ENCODE measurements at regions not wholly inside any gene's neighbourhood (a gene's known extent, or its start where the extent isn't known, plus 50 kb on each side); places are given as distances from the start of the nearest gene placed in this dataset.

DNA sequence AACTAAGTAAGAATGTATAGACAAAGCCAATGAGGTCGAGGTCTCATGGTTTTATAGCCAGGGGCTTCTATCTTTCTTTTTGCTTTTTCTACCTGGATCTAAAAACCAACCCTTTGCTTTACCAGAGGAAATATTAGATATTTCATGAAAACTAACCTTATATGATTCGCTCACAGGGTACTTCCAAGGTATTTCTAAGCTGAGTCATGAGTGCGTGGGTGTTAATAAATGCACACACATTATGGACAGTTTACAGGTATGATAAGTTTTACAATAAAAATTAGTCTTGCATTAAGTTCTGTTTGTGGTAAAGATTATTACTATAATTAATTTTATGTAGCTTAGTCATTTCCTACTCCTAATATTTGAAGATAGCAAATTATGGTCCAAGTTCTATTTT, 217.2 kb downstream of the CHRM3 start:
- no peak overlapping the region for H3K9ac ChIP-seq (ENCODE audit: control insufficient read depth, extremely low read depth, insufficient read depth, low read length)
- FAIRE-seq (no peak), DNase-seq (ENCODE audit: low read depth, low spot score) (no peak)
- H3K4me2 ChIP-seq (ENCODE audit: control insufficient read depth, extremely low read depth, insufficient read depth, low read depth, low read length), result no peak overlapping the region
- no peaks in the 10 kb centered on the region for H4K20me1 ChIP-seq (ENCODE audit: control insufficient read depth, extremely low read depth, insufficient read depth, low read length)
- no peak overlapping the region for H3K4me3 ChIP-seq (ENCODE audit: control insufficient read depth in 2 of 3, extremely low read depth in 1 of 3, insufficient read depth in 2 of 3, low read depth in 1 of 3, low read length in 3 of 3)
- dilution Hi-C loops (cut with MboI; ENCODE audit: extremely low pct_ligation_motif_present, low sequenced_read_pairs), result no loop called here
- no peak overlapping the region for H3K27ac ChIP-seq (ENCODE audit: control insufficient read depth, insufficient read depth, low read length)
- no peak overlapping the region for H2AFZ ChIP-seq (ENCODE audit: control insufficient read depth, low read length)
- no peaks in the 10 kb centered on the region for H3K9me1 ChIP-seq (ENCODE audit: control insufficient read depth, extremely low read depth, insufficient read depth, low read length)
- no peaks in the 10 kb centered on the region for H3K4me1 ChIP-seq (ENCODE audit: control insufficient read depth, extremely low read depth, insufficient read depth, low read length)
- no peaks in the 10 kb centered on the region for H3K36me3 ChIP-seq (ENCODE audit: control insufficient read depth in 2 of 2, extremely low read depth in 1 of 2, insufficient read depth in 2 of 2, low read length in 2 of 2)
- no peak for TF ChIP-seq EZH2 (IDR thresholded peaks at IDR 0.05; ENCODE audit: low read length)
- TF ChIP-seq, protein P1, sequence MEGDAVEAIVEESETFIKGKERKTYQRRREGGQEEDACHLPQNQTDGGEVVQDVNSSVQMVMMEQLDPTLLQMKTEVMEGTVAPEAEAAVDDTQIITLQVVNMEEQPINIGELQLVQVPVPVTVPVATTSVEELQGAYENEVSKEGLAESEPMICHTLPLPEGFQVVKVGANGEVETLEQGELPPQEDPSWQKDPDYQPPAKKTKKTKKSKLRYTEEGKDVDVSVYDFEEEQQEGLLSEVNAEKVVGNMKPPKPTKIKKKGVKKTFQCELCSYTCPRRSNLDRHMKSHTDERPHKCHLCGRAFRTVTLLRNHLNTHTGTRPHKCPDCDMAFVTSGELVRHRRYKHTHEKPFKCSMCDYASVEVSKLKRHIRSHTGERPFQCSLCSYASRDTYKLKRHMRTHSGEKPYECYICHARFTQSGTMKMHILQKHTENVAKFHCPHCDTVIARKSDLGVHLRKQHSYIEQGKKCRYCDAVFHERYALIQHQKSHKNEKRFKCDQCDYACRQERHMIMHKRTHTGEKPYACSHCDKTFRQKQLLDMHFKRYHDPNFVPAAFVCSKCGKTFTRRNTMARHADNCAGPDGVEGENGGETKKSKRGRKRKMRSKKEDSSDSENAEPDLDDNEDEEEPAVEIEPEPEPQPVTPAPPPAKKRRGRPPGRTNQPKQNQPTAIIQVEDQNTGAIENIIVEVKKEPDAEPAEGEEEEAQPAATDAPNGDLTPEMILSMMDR (optimal IDR thresholded peaks at IDR 0.05 in 1 of 3, IDR thresholded peaks at IDR 0.05 in 1 of 3, conservative IDR thresholded peaks at IDR 0.05 in 1 of 3; ENCODE audit: extremely low read depth in 1 of 3, insufficient read depth in 2 of 3, low read length in 3 of 3), result no peak
- no peaks in the 10 kb centered on the region for H3K9me3 ChIP-seq (ENCODE audit: control insufficient read depth, low read depth, low read length)
- no peaks in the 10 kb centered on the region for H3K79me2 ChIP-seq (ENCODE audit: control insufficient read depth, insufficient read depth, low read length)
- H3K27me3 ChIP-seq (ENCODE audit: control insufficient read depth, extremely low read depth, insufficient read depth, low read length), result no peaks in the 10 kb centered on the region

DNA sequence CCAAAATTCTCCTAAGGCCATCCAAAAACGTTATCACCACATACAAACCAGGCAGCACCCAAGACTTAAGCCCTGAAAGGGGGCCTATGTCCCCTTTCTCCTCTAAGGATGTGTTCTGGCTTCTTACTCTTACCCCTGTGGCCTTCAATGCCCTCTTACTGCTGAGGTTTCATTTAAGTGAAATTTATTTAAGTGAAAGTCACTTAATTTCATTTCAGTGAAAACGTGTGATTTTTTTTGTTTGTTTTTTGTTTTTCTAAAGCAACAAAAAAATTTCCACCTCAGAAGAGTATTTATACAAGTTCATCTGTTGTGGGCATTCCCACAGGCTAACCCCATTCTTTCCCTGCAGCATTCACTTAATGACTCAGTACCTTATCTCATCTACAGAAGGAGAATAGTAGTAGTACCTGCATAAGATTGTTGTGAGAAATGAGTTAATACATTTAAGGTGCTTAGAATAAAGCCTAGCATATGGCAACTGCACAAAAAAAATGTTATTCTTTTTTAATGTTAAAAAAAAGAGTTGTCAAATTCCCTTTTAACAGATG, 220.6 kb downstream of the CHRM3 start:
- dilution Hi-C loops (cut with MboI; ENCODE audit: extremely low pct_ligation_motif_present, low sequenced_read_pairs), result no loop called here
- Histone ChIP-seq H3K4me3 (ENCODE audit: control insufficient read depth in 2 of 3, extremely low read depth in 1 of 3, insufficient read depth in 2 of 3, low read depth in 1 of 3, low read length in 3 of 3) (no peak overlapping the region), H3K36me3 (ENCODE audit: control insufficient read depth in 2 of 2, extremely low read depth in 1 of 2, insufficient read depth in 2 of 2, low read length in 2 of 2) (no peaks in the 10 kb centered on the region), H3K27ac (ENCODE audit: control insufficient read depth, insufficient read depth, low read length) (no peak overlapping the region), H3K4me1 (ENCODE audit: control insufficient read depth, extremely low read depth, insufficient read depth, low read length) (no peaks in the 10 kb centered on the region), H3K4me2 (ENCODE audit: control insufficient read depth, extremely low read depth, insufficient read depth, low read depth, low read length) (no peak overlapping the region), H3K79me2 (ENCODE audit: control insufficient read depth, insufficient read depth, low read length) (no peaks in the 10 kb centered on the region), H3K9me3 (ENCODE audit: control insufficient read depth, low read depth, low read length) (no peaks in the 10 kb centered on the region), H3K27me3 (ENCODE audit: control insufficient read depth, extremely low read depth, insufficient read depth, low read length) (no peaks in the 10 kb centered on the region), H2AFZ (ENCODE audit: control insufficient read depth, low read length) (no peak overlapping the region), H3K9ac (ENCODE audit: control insufficient read depth, extremely low read depth, insufficient read depth, low read length) (no peak overlapping the region), H4K20me1 (ENCODE audit: control insufficient read depth, extremely low read depth, insufficient read depth, low read length) (no peaks in the 10 kb centered on the region), H3K9me1 (ENCODE audit: control insufficient read depth, extremely low read depth, insufficient read depth, low read length) (no peaks in the 10 kb centered on the region)
- DNase-seq (ENCODE audit: low read depth, low spot score), result no peak
- FAIRE-seq, result no peak
- no peak for TF ChIP-seq EZH2 (IDR thresholded peaks at IDR 0.05; ENCODE audit: low read length)
- TF ChIP-seq, protein P1 (optimal IDR thresholded peaks at IDR 0.05 in 1 of 3, IDR thresholded peaks at IDR 0.05 in 1 of 3, conservative IDR thresholded peaks at IDR 0.05 in 1 of 3; ENCODE audit: extremely low read depth in 1 of 3, insufficient read depth in 2 of 3, low read length in 3 of 3), result no peak

Data from keratinocyte (primary cell).